Transverse colon (tissue), 4 donors: ENCODE measurements at regions not wholly inside any gene's neighbourhood (a gene's known extent, or its start where the extent isn't known, plus 50 kb on each side); places are given as distances from the start of the nearest gene placed in this dataset.

Source experiments
- DNase-seq: peaks from one replicate; pipeline ENCODE4 v3.0.0-alpha.2; 2019
- H3K27ac ChIP-seq, 4 donors: fragments of 200-600 bp; sonication (generic); 2 replicates each; pipeline ENCODE4 v1.5.1; 2016 to 2018; ENCODE audit warnings: inconsistent platforms in 4 of 4
- H3K27me3 ChIP-seq: fragments of 200-600 bp; sonication (generic); 2 replicates; pipeline ENCODE4 v1.5.1; 2017; ENCODE audit warnings: inconsistent platforms
- H3K36me3 ChIP-seq, 4 donors: fragments of 200-600 bp; sonication (generic); 2 replicates each; pipeline ENCODE4 v1.5.1; 2017 to 2019; ENCODE audit warnings: inconsistent platforms in 4 of 4
- H3K4me1 ChIP-seq, 4 donors: fragments of 200-600 bp; sonication (generic); 2 replicates each; pipeline ENCODE4 v1.5.1; 2017 to 2020; ENCODE audit warnings: inconsistent platforms in 4 of 4
- H3K4me3 ChIP-seq, 4 donors: fragments of 200-600 bp; sonication (generic); 1 replicate in 1 of 4; 2 replicates in 3 of 4; pipeline versions ENCODE4 v1.5.1 to v1.6.1; 2017 to 2019; ENCODE audit warnings: inconsistent platforms in 4 of 4
- H3K9me3 ChIP-seq, 2 donors: fragments of 200-600 bp; sonication (generic); 2 replicates each; pipeline ENCODE4 v1.5.1; 2017 to 2019; ENCODE audit warnings: inconsistent platforms in 2 of 2
- EP300 ChIP-seq: sonication (generic); formaldehyde crosslinking; IDR thresholded peaks from one replicate; pipeline ENCODE4 v1.6.1; 2017; ENCODE audit warnings: antibody characterized with exemption, low read depth
- POLR2A ChIP-seq: fragments of 450-650 bp; IDR thresholded peaks from one replicate; pipeline ENCODE4 v1.6.1; 2016; ENCODE audit warnings: antibody characterized with exemption, mild to moderate bottlenecking, moderate library complexity
- POLR2AphosphoS5 ChIP-seq, 3 donors: sonication (generic); formaldehyde crosslinking; IDR thresholded peaks; one replicate each; pipeline ENCODE4 v1.6.1; 2016; ENCODE audit warnings: antibody characterized with exemption in 3 of 3
- WGBS, 2 donors: methylation state at CpG; one replicate each; pipeline ENCODE4 v1.1.5; 2018; ENCODE audit warnings: low coverage in 1 of 2; 5-methylcytosine and 5-hydroxymethylcytosine counted together
- in situ Hi-C, 4 donors: fragments of 200-750 bp; cut with MboI; loops; one replicate each; pipeline versions ENCODE4 v1.15.0 to v1.15.1; 2017; ENCODE audit warnings: low sequenced_read_pairs in 3 of 4, low pct_ligation_motif_present in 1 of 4, low pct_unique_long_range_greater_than_20kb in 1 of 4
- intact Hi-C: fragments of 100-400 bp; cut with DNase I; formaldehyde crosslinking; loops from one replicate; pipeline ENCODE4 v1.15.1; 2023; ENCODE audit warnings: low total_unique reads
- TF ChIP-seq, protein P1 (sequence below), 5 experiments: fragments of 200-600 bp in 3 of 5; fragments of 450-650 bp in 2 of 5; sonication (generic) in 3 of 5; IDR thresholded peaks; 1 replicate in 2 of 5; 2 replicates in 3 of 5; pipeline ENCODE4 v1.5.1; 2016 to 2017; ENCODE audit warnings: antibody characterized with exemption in 5 of 5, inconsistent platforms in 3 of 5, mild to moderate bottlenecking in 2 of 5, moderate library complexity in 1 of 5

DNA sequence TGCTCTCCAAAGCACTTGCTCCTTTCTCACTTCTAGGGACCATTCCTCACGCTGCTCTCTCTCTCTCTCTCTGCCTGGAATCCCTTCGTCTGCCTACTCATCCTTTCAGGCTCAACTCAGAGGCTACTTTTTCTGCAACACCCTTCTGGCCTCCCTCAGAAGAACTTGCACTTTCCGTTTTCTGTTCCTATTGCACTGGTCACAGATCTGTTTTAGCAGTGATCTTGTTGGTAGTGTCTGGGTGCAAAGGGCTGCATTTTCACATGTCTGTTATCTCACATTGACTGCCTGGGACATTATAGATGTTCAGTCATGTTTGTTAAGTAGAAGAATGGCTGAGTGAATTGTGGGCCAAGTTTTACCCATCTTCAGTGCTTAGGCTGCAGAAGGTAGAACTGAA lies 63.5 kb downstream of the RIN2 start:
- WGBS, 2 donors, result 73 to 87% methylated on average over 3 of the region's 3 CpGs
- in situ Hi-C loops, result no loop called here

DNA sequence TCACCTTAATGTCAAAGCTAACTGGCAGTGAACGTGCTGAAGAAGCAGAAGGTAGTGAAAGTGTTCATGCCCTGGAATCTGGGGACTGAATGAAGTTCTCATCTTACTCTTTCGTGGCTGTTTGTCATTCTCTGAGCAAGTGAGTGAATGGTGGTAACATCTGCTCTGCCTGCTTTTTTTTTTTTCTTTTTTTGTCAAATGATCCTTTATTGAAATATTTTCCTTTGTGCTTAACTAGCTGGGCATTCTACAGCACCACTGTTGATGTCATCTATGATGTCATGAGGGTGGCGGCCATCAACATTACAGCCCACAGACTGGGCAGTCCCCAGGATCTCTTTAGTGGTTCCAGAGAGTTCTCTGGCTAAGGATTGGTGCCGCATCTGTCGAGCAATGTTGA lies 65.2 kb downstream of the RIN2 start:
- H3K4me3 ChIP-seq, result no peak overlapping the region
- DNase-seq, result no peak
- 90 to 93% methylated on average over 2 to 5 of the region's 5 CpGs for WGBS, 2 donors
- H3K4me1 ChIP-seq, result no peaks in the 10 kb centered on the region
- no peaks in the 10 kb centered on the region for H3K9me3 ChIP-seq
- in situ Hi-C loops (no loop called here), intact Hi-C loops (no loop called here)
- H3K27ac ChIP-seq, result no peak overlapping the region
- no peaks in the 10 kb centered on the region for H3K27me3 ChIP-seq
- H3K36me3 ChIP-seq, result no peaks in the 10 kb centered on the region
- TF ChIP-seq POLR2AphosphoS5 (IDR thresholded peaks at IDR 0.05), result no peak
- TF ChIP-seq, protein P1, sequence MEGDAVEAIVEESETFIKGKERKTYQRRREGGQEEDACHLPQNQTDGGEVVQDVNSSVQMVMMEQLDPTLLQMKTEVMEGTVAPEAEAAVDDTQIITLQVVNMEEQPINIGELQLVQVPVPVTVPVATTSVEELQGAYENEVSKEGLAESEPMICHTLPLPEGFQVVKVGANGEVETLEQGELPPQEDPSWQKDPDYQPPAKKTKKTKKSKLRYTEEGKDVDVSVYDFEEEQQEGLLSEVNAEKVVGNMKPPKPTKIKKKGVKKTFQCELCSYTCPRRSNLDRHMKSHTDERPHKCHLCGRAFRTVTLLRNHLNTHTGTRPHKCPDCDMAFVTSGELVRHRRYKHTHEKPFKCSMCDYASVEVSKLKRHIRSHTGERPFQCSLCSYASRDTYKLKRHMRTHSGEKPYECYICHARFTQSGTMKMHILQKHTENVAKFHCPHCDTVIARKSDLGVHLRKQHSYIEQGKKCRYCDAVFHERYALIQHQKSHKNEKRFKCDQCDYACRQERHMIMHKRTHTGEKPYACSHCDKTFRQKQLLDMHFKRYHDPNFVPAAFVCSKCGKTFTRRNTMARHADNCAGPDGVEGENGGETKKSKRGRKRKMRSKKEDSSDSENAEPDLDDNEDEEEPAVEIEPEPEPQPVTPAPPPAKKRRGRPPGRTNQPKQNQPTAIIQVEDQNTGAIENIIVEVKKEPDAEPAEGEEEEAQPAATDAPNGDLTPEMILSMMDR (IDR thresholded peaks at IDR 0.05), result no peak
- no peak for TF ChIP-seq EP300
- TF ChIP-seq POLR2A, result no peak

More for the DNA sequence above, 63.5 kb downstream of the RIN2 start:
- intact Hi-C loops, result no loop called here
- DNase-seq, result no peak
- Histone ChIP-seq H3K36me3 (no peaks in the 10 kb centered on the region), H3K27ac (no peak overlapping the region), H3K4me1 (no peaks in the 10 kb centered on the region), H3K9me3 (no peaks in the 10 kb centered on the region), H3K4me3 (no peak overlapping the region), H3K27me3 (no peaks in the 10 kb centered on the region)
- TF ChIP-seq POLR2AphosphoS5 (IDR thresholded peaks at IDR 0.05) (no peak), POLR2A (no peak), EP300 (no peak)
- TF ChIP-seq, protein P1 (IDR thresholded peaks at IDR 0.05), result no peak

- 86 to 96% methylated on average over 4 to 10 of the region's 10 CpGs for WGBS, 2 donors
These were observed 65.9 kb downstream of the RIN2 start for GRCh38 chr20:19823971-19824370.

GRCh38 chr20:19824861-19825260 lies 66.8 kb downstream of the RIN2 start:
- Histone ChIP-seq H3K9me3 (no peaks in the 10 kb centered on the region), H3K4me1 (no peaks in the 10 kb centered on the region), H3K27me3 (no peaks in the 10 kb centered on the region), H3K27ac (no peak overlapping the region), H3K4me3 (no peak overlapping the region), H3K36me3 (no peaks in the 10 kb centered on the region)
- in situ Hi-C loops (no loop called here), intact Hi-C loops (no loop called here)
- TF ChIP-seq POLR2A (no peak), POLR2AphosphoS5 (IDR thresholded peaks at IDR 0.05) (no peak), EP300 (no peak)
- TF ChIP-seq, protein P1 (IDR thresholded peaks at IDR 0.05), result no peak
- WGBS, 2 donors, result 92% methylated on average over 3 of the region's 3 CpGs; no CpG with 5 or more reads in 1 of the 2 donors
- no peak for DNase-seq

More at GRCh38 chr20:19823971-19824370, 65.9 kb downstream of the RIN2 start:
- Histone ChIP-seq H3K9me3 (no peaks in the 10 kb centered on the region), H3K4me3 (no peak overlapping the region), H3K27ac (no peak overlapping the region), H3K36me3 (no peaks in the 10 kb centered on the region), H3K4me1 (no peaks in the 10 kb centered on the region), H3K27me3 (no peaks in the 10 kb centered on the region)
- no peak for DNase-seq
- intact Hi-C loops (no loop called here), in situ Hi-C loops (no loop called here)
- TF ChIP-seq, protein P1 (IDR thresholded peaks at IDR 0.05), result no peak
- TF ChIP-seq POLR2AphosphoS5 (IDR thresholded peaks at IDR 0.05) (no peak), EP300 (no peak), POLR2A (no peak)
